22Rv1 (cell line): ENCODE measurements at regions not wholly inside any gene's neighbourhood (a gene's known extent, or its start where the extent isn't known, plus 50 kb on each side); places are given as distances from the start of the nearest gene placed in this dataset.

Experiments
- ZFX ChIP-seq: fragments of 450-650 bp; IDR thresholded peaks from 2 replicates; pipeline ENCODE4 v1.6.1; 2017; ENCODE audit warnings: antibody characterized with exemption, borderline replicate concordance
- TF ChIP-seq, protein P1 (sequence below): fragments of 450-650 bp; IDR thresholded peaks from 2 replicates; pipeline ENCODE4 v1.5.1; 2017; ENCODE audit warnings: mild to moderate bottlenecking

- TF ChIP-seq, protein P1, sequence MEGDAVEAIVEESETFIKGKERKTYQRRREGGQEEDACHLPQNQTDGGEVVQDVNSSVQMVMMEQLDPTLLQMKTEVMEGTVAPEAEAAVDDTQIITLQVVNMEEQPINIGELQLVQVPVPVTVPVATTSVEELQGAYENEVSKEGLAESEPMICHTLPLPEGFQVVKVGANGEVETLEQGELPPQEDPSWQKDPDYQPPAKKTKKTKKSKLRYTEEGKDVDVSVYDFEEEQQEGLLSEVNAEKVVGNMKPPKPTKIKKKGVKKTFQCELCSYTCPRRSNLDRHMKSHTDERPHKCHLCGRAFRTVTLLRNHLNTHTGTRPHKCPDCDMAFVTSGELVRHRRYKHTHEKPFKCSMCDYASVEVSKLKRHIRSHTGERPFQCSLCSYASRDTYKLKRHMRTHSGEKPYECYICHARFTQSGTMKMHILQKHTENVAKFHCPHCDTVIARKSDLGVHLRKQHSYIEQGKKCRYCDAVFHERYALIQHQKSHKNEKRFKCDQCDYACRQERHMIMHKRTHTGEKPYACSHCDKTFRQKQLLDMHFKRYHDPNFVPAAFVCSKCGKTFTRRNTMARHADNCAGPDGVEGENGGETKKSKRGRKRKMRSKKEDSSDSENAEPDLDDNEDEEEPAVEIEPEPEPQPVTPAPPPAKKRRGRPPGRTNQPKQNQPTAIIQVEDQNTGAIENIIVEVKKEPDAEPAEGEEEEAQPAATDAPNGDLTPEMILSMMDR = no peak
- TF ChIP-seq ZFX = no peak
These were observed 76.3 kb downstream of the RTP5 start for GRCh38 chr2:241945803-241946202.
